ENCODE measurements at regions not wholly inside any gene's neighbourhood (a gene's known extent, or its start where the extent isn't known, plus 50 kb on each side); places are given as distances from the start of the nearest gene placed in this dataset.

DNA sequence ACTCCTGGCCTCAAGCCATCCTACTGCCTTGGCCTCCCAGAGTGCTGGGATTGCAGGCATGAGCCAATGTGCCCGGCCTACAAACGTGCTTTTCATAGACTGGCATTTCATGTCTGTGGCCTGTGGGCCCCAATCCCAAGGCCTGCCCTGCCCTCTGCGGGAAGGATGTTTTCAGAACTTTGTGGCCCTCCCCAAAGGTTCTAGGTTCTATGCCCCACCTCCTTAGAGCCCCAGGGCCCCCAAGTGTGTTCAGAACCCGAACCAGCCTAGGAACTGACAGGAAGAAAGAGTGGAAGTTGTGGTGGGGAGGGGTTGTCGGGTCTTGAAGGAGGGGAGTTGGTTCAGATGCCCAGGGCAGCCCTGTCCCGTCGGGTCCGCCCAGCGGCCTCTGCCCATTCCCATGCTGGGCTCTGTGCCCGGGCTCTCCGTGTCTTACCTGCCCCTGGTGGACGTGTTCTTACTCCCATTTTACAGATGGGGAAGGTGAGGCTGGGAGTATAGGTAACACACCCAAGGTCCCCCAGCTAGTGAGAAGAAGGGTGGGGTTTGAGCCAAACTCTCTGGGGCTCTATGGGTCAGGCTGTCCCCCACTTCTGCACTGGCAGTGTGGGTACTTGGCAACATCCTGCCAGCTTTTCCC lies 175.8 kb upstream of the IER5L start:
- no peak for DNase-seq (ENCODE audit: extremely low read depth, low read depth)
- TF ChIP-seq, protein P1, sequence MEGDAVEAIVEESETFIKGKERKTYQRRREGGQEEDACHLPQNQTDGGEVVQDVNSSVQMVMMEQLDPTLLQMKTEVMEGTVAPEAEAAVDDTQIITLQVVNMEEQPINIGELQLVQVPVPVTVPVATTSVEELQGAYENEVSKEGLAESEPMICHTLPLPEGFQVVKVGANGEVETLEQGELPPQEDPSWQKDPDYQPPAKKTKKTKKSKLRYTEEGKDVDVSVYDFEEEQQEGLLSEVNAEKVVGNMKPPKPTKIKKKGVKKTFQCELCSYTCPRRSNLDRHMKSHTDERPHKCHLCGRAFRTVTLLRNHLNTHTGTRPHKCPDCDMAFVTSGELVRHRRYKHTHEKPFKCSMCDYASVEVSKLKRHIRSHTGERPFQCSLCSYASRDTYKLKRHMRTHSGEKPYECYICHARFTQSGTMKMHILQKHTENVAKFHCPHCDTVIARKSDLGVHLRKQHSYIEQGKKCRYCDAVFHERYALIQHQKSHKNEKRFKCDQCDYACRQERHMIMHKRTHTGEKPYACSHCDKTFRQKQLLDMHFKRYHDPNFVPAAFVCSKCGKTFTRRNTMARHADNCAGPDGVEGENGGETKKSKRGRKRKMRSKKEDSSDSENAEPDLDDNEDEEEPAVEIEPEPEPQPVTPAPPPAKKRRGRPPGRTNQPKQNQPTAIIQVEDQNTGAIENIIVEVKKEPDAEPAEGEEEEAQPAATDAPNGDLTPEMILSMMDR (IDR thresholded peaks at IDR 0.05; ENCODE audit: low read depth, low read length), result no peak; the same call in 1 of the 2 replicates

GRCh38 chr9:129352146-129352865 lies 174.2 kb upstream of the IER5L start:
- DNase-seq (ENCODE audit: extremely low read depth, low read depth), result no peak
- TF ChIP-seq, protein P1 (IDR thresholded peaks at IDR 0.05; ENCODE audit: low read depth, low read length), result no peak

DNA sequence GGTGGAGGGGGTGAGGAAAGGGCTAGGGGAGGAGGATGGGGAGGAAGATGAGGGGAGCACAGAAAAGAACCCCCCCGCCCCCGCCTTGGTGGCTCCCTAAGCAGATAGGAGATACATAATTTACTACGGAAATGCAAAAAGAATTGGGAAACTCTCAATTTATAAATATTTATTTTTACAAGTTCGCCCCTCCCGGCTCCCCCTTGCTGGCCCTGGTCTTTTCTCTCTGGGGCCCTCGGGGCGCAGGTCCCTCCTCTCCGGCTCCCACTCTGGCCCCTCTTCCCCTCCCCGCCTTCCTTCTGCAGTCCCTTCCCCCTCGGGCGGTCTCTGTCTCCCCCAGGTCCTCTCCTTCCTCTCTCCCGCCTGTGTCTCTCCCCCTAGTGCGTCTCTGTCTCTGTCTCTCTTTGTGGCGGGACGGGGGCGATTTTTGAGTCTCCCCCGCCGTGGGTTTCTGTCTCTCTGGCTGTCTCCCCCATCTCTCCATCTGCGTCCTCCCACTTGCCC lies 173.6 kb upstream of the IER5L start:
- DNase-seq (ENCODE audit: extremely low read depth, low read depth), result no peak
- TF ChIP-seq, protein P1 (IDR thresholded peaks at IDR 0.05; ENCODE audit: low read depth, low read length), result no peak

DNA sequence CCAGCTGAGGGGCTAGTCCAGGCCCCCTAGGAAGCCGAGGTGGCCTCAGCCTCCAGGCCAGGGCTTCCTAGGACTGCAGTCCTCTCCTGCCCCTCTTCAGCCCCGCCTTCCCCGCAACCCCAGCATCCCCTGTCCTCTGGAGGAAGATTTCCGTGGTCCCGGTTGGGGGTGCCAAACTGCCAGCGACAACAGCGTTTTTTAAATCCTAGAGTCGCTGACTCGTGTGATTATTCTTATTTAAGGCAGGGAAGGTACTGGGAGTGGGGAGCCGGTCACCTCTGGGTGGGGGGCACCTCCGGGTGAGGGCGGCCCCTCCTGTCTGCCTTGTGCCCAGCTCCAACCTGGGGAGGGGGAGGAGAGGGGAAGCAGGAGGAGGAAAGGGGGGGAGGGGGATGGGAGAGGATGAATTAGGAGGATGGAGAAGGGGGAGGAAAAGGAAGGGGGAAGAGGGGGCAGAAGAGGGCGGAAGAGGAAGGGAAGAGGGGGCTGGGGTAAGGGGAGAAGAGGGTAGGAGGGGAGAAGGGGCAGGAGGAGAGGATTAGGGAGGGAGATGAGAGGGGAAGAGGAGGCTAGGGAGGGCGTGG lies 173.1 kb upstream of the IER5L start:
- DNase-seq (ENCODE audit: extremely low read depth, low read depth), result no peak

DNA sequence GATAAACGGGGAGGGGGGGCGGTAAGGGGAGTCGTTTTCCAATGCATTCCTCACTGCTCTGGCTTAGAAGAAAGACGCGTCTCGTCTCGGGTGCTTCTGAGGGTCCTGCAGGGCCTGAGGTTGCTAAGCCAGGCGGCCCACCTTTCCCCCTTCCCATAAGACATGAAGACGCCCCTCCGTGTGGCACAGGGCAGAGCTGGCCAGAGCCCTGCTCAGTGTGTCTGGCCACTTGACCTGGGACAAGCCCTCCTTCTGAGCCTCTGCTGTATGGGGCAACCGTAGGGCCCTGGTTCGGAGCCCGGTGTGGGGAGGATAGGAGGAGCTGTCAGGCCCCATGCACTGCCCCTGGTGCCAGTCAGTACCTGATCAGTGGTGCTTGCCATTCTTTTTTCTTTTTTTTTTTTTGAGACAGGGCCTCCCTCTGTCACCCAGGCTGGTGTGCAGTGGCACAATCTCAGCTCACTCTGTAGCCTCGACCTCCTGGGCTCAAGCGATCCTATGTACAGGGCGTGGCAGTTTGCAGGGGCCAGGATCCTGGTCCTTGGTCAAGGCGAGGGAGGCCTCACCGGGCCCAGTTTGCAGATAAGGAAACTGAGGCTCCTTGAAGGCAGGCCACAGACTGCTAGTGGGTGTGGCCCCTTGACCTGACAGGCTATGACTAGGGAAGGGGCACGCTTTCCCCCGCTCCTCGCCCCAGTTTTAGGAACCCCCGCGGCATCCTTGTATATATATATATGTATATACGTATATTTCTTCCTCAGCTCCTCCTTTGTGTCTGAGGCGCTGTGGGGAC lies 172.3 kb upstream of the IER5L start:
- DNase-seq (ENCODE audit: extremely low read depth, low read depth), result no peak
- TF ChIP-seq, protein P1 (IDR thresholded peaks at IDR 0.05; ENCODE audit: low read depth, low read length), result no peak

More for the DNA sequence above, 173.1 kb upstream of the IER5L start:
- TF ChIP-seq, protein P1 (IDR thresholded peaks at IDR 0.05; ENCODE audit: low read depth, low read length), result no peak

- TF ChIP-seq, protein P1 (IDR thresholded peaks at IDR 0.05; ENCODE audit: low read depth, low read length), result no peak
- no peak for DNase-seq (ENCODE audit: extremely low read depth, low read depth)
These were observed 171.5 kb upstream of the IER5L start for GRCh38 chr9:129349665-129349947.

All from AG09319 (cell line).